ENCODE measurements at regions not wholly inside any gene's neighbourhood (a gene's known extent, or its start where the extent isn't known, plus 50 kb on each side); places are given as distances from the start of the nearest gene placed in this dataset.

DNA sequence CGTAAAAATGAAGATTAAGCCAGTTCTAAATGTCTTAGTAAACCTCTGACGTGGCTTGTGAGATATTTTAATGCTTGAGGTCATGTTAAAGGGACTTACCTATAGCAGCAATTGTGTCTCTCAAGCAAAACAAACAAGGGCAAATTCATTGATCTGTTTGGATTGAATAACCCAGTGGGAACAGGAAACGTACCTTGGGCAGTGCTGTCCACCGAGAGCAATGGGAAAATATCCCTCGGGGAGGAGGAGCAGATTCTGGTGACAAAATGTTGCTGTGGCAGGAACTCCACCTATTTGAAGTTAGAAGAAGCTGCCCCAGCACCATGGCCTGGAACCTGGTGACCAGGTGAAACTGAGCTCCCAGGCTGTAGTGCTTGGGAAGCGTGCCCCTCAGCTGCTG lies 107.1 kb upstream of the FZD8 start:
- TF ChIP-seq, protein P1, sequence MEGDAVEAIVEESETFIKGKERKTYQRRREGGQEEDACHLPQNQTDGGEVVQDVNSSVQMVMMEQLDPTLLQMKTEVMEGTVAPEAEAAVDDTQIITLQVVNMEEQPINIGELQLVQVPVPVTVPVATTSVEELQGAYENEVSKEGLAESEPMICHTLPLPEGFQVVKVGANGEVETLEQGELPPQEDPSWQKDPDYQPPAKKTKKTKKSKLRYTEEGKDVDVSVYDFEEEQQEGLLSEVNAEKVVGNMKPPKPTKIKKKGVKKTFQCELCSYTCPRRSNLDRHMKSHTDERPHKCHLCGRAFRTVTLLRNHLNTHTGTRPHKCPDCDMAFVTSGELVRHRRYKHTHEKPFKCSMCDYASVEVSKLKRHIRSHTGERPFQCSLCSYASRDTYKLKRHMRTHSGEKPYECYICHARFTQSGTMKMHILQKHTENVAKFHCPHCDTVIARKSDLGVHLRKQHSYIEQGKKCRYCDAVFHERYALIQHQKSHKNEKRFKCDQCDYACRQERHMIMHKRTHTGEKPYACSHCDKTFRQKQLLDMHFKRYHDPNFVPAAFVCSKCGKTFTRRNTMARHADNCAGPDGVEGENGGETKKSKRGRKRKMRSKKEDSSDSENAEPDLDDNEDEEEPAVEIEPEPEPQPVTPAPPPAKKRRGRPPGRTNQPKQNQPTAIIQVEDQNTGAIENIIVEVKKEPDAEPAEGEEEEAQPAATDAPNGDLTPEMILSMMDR (IDR thresholded peaks at IDR 0.05) = no peak
- no peak for TF ChIP-seq POLR2A (IDR thresholded peaks at IDR 0.05)

Measured in lower leg skin (tissue), 3 donors.